ENCODE measurements at regions not wholly inside any gene's neighbourhood (a gene's known extent, or its start where the extent isn't known, plus 50 kb on each side); places are given as distances from the start of the nearest gene placed in this dataset.

GRCh38 chr13:51015973-51016372 lies 95.1 kb downstream of the C13orf42 start:
- no peak for TF ChIP-seq CTCF (IDR thresholded peaks at IDR 0.05; ENCODE audit: insufficient read depth, low read length)
- DNase-seq (ENCODE audit: low read depth) = no peak
- no peak overlapping the region for H3K4me3 ChIP-seq (ENCODE audit: low read depth, low read length)

- TF ChIP-seq CTCF (IDR thresholded peaks at IDR 0.05; ENCODE audit: insufficient read depth, low read length) = no peak
- no peak overlapping the region for H3K4me3 ChIP-seq (ENCODE audit: low read depth, low read length)
- no peak for DNase-seq (ENCODE audit: low read depth)
Measured at GRCh38 chr13:51009597-51009996, 100.0 kb downstream of the RNASEH2B start.

- no peak for TF ChIP-seq CTCF (IDR thresholded peaks at IDR 0.05; ENCODE audit: insufficient read depth, low read length)
- H3K4me3 ChIP-seq (ENCODE audit: low read depth, low read length) = no peak overlapping the region
- no peak for DNase-seq (ENCODE audit: low read depth)
Measured at GRCh38 chr13:51007216-51007615, 97.6 kb downstream of the RNASEH2B start.

- no peak overlapping the region for H3K4me3 ChIP-seq (ENCODE audit: low read depth, low read length)
- no peak for TF ChIP-seq CTCF (IDR thresholded peaks at IDR 0.05; ENCODE audit: insufficient read depth, low read length)
- DNase-seq (ENCODE audit: low read depth) = peak; percentile 75
Measured at GRCh38 chr13:51006067-51006845, 96.7 kb downstream of the RNASEH2B start.

Small RNA genes lying in the stretch of these regions (small RNA-seq; reads per million reads assigned to genes)
- gene RNA5SP29 = 0.25 reads per million

All from fibroblast of the aortic adventitia (primary cell).